DMS79 treated with DMSO at 0.1 percent for 48 hours (cell line): ENCODE measurements at regions not wholly inside any gene's neighbourhood (a gene's known extent, or its start where the extent isn't known, plus 50 kb on each side); places are given as distances from the start of the nearest gene placed in this dataset.

Experiments used
- DNase-seq: peaks from one replicate; lab custom pipeline; 2025; lab: John Stamatoyannopoulos, UW

- no peak for DNase-seq
Observed at GRCh38 chr21:25133939-25134338, 473.3 kb downstream of the MRPL39 start.

GRCh38 chr21:25127811-25128210 lies 479.5 kb downstream of the MRPL39 start:
- DNase-seq = no peak

GRCh38 chr21:25127007-25127406 lies 480.3 kb downstream of the MRPL39 start:
- DNase-seq = no peak

- no peak for DNase-seq
Observed at GRCh38 chr21:25126564-25126963, 480.7 kb downstream of the MRPL39 start.

- no peak for DNase-seq
Observed at GRCh38 chr21:25118648-25119047, 488.6 kb downstream of the MRPL39 start.

- no peak for DNase-seq
Observed at GRCh38 chr21:25115021-25115420, 492.3 kb downstream of the MRPL39 start.

GRCh38 chr21:25107708-25108107 lies 499.6 kb downstream of the MRPL39 start:
- DNase-seq = no peak

- no peak for DNase-seq
Observed at GRCh38 chr21:25103500-25104207, 503.6 kb downstream of the MRPL39 start.

GRCh38 chr21:25097648-25098047 lies 509.6 kb downstream of the MRPL39 start:
- no peak for DNase-seq

- no peak for DNase-seq
Observed at GRCh38 chr21:25094695-25095094, 512.6 kb downstream of the MRPL39 start.

- no peak for DNase-seq
Observed at GRCh38 chr21:25092441-25093011, 514.8 kb downstream of the MRPL39 start.

GRCh38 chr21:25081096-25081495 lies 526.2 kb downstream of the MRPL39 start:
- no peak for DNase-seq

GRCh38 chr21:25080661-25081060 lies 526.6 kb downstream of the MRPL39 start:
- no peak for DNase-seq

GRCh38 chr21:25080141-25080540 lies 527.1 kb downstream of the MRPL39 start:
- no peak for DNase-seq

- no peak for DNase-seq
Observed at GRCh38 chr21:25079053-25079452, 528.2 kb downstream of the MRPL39 start.

- no peak for DNase-seq
Observed at GRCh38 chr21:25062061-25062460, 545.2 kb downstream of the MRPL39 start.

GRCh38 chr21:25054689-25055088 lies 552.6 kb downstream of the MRPL39 start:
- DNase-seq = no peak

- DNase-seq = no peak
Observed at GRCh38 chr21:25039461-25040380, 567.6 kb downstream of the MRPL39 start.

- DNase-seq = no peak
Observed at GRCh38 chr21:25036775-25037174, 570.5 kb downstream of the MRPL39 start.

- no peak for DNase-seq
Observed at GRCh38 chr21:25031750-25032149, 575.5 kb downstream of the MRPL39 start.

GRCh38 chr21:25029580-25029979 lies 577.7 kb downstream of the MRPL39 start:
- DNase-seq = no peak

- DNase-seq = no peak
Observed at GRCh38 chr21:25025596-25025995, 581.7 kb downstream of the MRPL39 start.

- DNase-seq = no peak
Observed at GRCh38 chr21:25024639-25025038, 582.6 kb downstream of the MRPL39 start.
